ENCODE measurements at regions not wholly inside any gene's neighbourhood (a gene's known extent, or its start where the extent isn't known, plus 50 kb on each side); places are given as distances from the start of the nearest gene placed in this dataset.

GRCh38 chr7:120108376-120108775, 164.6 kb upstream of the KCND2 start:
- Histone ChIP-seq H2BK20ac (ENCODE audit: low read depth, low read length) (no peak overlapping the region), H2AFZ (replicated peaks; ENCODE audit: low read length, poor library complexity) (no peak overlapping the region), H3K9me1 (ENCODE audit: insufficient read depth, low read length) (no peaks in the 10 kb centered on the region), H2BK15ac (ENCODE audit: low read depth, low read length) (no peak overlapping the region), H3K79me1 (ENCODE audit: low read depth in 1 of 2, low read length in 2 of 2) (no peaks in the 10 kb centered on the region), H2BK120ac (ENCODE audit: low read depth, low read length) (no peak overlapping the region), H3K56ac (ENCODE audit: extremely low read depth, insufficient read depth, low read length) (no peak overlapping the region), H3K4me1 (ENCODE audit: control insufficient read depth, insufficient read depth, low read length) (no peaks in the 10 kb centered on the region), H3K23ac (ENCODE audit: low read depth, low read length) (no peak overlapping the region), H3K36me3 (ENCODE audit: control insufficient read depth, insufficient read depth, low read length) (no peaks in the 10 kb centered on the region), H3K18ac (ENCODE audit: low read depth, low read length) (no peak overlapping the region), H4K91ac (ENCODE audit: insufficient read depth, low read depth, low read length) (no peak overlapping the region), H2BK5ac (ENCODE audit: low read depth, low read length, poor library complexity, severe bottlenecking) (no peak overlapping the region), H4K8ac (ENCODE audit: low read depth in 2 of 2, low read length in 2 of 2) (no peak overlapping the region), H4K5ac (ENCODE audit: low read depth, low read length) (no peak overlapping the region), H3K27ac (ENCODE audit: insufficient read depth, low read length) (no peak overlapping the region), H3K27me3 (ENCODE audit: control insufficient read depth, insufficient read depth, low read length) (no peaks in the 10 kb centered on the region), H3K14ac (replicated peaks; ENCODE audit: low read depth, low read length) (no peak overlapping the region), H3K9ac (ENCODE audit: low read depth, low read length) (no peak overlapping the region), H3K4me3 (ENCODE audit: insufficient read depth, low read depth, low read length) (no peak overlapping the region), H4K20me1 (ENCODE audit: insufficient read depth, low read length) (no peaks in the 10 kb centered on the region), H3K4ac (ENCODE audit: low read depth, low read length) (no peak overlapping the region), H3K9me3 (ENCODE audit: control insufficient read depth, insufficient read depth, low read length) (peaks cover 3% of the 10 kb centered on the region; the same call in 1 of the 2 replicates), H2AK5ac (ENCODE audit: low read depth, low read length) (no peak overlapping the region), H3K4me2 (ENCODE audit: low read depth, low read length) (no peak overlapping the region), H2AK9ac (replicated peaks; ENCODE audit: low read depth, low read length, poor library complexity) (no peak overlapping the region)
- ChIA-PET CTCF (interaction anchor here (0.5 kb wide), 1 partner anchor 482 kb away, joined by 3 read pairs; no protein-coding TSS in a partner anchor), POLR2A (ENCODE audit: unreplicated experiment) (no interaction called here)
- dilution Hi-C loops (cut with HindIII; ENCODE audit: low sequenced_read_pairs, unreplicated experiment), result no loop called here
- TF ChIP-seq, protein P1, sequence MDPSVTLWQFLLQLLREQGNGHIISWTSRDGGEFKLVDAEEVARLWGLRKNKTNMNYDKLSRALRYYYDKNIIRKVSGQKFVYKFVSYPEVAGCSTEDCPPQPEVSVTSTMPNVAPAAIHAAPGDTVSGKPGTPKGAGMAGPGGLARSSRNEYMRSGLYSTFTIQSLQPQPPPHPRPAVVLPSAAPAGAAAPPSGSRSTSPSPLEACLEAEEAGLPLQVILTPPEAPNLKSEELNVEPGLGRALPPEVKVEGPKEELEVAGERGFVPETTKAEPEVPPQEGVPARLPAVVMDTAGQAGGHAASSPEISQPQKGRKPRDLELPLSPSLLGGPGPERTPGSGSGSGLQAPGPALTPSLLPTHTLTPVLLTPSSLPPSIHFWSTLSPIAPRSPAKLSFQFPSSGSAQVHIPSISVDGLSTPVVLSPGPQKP (IDR thresholded peaks at IDR 0.05; ENCODE audit: borderline replicate concordance, low read depth, low read length), result no peak
- TF ChIP-seq MAFK (IDR thresholded peaks at IDR 0.05; ENCODE audit: low read depth, low read length) (no peak), POLR2A (IDR thresholded peaks at IDR 0.05; ENCODE audit: low read depth, low read length) (no peak), FOS (IDR thresholded peaks at IDR 0.05; ENCODE audit: low read depth, low read length) (no peak), RFX5 (IDR thresholded peaks at IDR 0.05; ENCODE audit: low read depth, low read length) (no peak), USF2 (IDR thresholded peaks at IDR 0.05; ENCODE audit: low read depth, low read length) (no peak), BHLHE40 (IDR thresholded peaks at IDR 0.05; ENCODE audit: low read depth, low read length) (no peak), CHD1 (IDR thresholded peaks at IDR 0.05; ENCODE audit: low read depth, low read length) (no peak)
- TF ChIP-seq, protein P2, sequence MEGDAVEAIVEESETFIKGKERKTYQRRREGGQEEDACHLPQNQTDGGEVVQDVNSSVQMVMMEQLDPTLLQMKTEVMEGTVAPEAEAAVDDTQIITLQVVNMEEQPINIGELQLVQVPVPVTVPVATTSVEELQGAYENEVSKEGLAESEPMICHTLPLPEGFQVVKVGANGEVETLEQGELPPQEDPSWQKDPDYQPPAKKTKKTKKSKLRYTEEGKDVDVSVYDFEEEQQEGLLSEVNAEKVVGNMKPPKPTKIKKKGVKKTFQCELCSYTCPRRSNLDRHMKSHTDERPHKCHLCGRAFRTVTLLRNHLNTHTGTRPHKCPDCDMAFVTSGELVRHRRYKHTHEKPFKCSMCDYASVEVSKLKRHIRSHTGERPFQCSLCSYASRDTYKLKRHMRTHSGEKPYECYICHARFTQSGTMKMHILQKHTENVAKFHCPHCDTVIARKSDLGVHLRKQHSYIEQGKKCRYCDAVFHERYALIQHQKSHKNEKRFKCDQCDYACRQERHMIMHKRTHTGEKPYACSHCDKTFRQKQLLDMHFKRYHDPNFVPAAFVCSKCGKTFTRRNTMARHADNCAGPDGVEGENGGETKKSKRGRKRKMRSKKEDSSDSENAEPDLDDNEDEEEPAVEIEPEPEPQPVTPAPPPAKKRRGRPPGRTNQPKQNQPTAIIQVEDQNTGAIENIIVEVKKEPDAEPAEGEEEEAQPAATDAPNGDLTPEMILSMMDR (conservative IDR thresholded peaks at IDR 0.05; ENCODE audit: low read depth, low read length), result no peak
- DNase-seq (no peak), ATAC-seq (ENCODE audit: low read depth) (no peak)
- no TSS peak for BruUV-seq (replicated peaks)
- in situ Hi-C loops (cut with MboI; ENCODE audit: low sequenced_read_pairs), result no loop called here
- intact Hi-C loops (cut with micrococcal nuclease), result no loop called here

Data from IMR-90 (cell line).